ENCODE measurements at regions not wholly inside any gene's neighbourhood (a gene's known extent, or its start where the extent isn't known, plus 50 kb on each side); places are given as distances from the start of the nearest gene placed in this dataset.

DNA sequence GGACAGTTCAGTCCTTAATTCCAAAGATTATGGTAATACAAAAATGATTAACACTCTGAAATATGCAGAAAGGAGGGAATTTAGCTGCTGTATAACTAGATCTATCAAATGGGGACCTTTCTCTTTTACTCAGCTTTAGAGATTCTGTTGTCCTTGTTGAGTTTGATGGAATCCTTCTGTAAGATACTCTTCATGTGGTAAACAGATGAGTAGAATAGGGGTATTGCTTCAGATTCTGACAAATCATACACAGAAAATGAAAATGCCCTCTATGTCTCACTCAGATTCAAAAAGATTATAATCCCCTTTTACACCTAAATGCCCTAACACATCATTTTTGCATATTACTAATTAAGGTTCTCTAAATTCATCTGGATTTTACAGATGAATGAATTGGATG, 50.7 kb downstream of the ARHGAP35 start:
- DNase-seq (ENCODE audit: low spot score, unreplicated experiment) = no peak
- TF ChIP-seq, protein P1, sequence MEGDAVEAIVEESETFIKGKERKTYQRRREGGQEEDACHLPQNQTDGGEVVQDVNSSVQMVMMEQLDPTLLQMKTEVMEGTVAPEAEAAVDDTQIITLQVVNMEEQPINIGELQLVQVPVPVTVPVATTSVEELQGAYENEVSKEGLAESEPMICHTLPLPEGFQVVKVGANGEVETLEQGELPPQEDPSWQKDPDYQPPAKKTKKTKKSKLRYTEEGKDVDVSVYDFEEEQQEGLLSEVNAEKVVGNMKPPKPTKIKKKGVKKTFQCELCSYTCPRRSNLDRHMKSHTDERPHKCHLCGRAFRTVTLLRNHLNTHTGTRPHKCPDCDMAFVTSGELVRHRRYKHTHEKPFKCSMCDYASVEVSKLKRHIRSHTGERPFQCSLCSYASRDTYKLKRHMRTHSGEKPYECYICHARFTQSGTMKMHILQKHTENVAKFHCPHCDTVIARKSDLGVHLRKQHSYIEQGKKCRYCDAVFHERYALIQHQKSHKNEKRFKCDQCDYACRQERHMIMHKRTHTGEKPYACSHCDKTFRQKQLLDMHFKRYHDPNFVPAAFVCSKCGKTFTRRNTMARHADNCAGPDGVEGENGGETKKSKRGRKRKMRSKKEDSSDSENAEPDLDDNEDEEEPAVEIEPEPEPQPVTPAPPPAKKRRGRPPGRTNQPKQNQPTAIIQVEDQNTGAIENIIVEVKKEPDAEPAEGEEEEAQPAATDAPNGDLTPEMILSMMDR (IDR thresholded peaks at IDR 0.05; ENCODE audit: unreplicated experiment) = no peak
- Mint-ChIP-seq H3K4me1 (ENCODE audit: low read depth) (peaks cover 33% of the 10 kb centered on the region), H3K27me3 (no peaks in the 10 kb centered on the region), H3K27ac (no peak overlapping the region), H3K4me3 (ENCODE audit: low read depth) (no peak overlapping the region), H3K36me3 (ENCODE audit: insufficient read depth) (peaks cover 6% of the 10 kb centered on the region), H3K9me3 (ENCODE audit: low read depth) (no peaks in the 10 kb centered on the region)

- Mint-ChIP-seq H3K4me1 (ENCODE audit: low read depth) (peaks cover 33% of the 10 kb centered on the region), H3K27me3 (no peaks in the 10 kb centered on the region), H3K27ac (peak overlapping the region; percentile 76), H3K4me3 (ENCODE audit: low read depth) (no peak overlapping the region), H3K9me3 (ENCODE audit: low read depth) (no peaks in the 10 kb centered on the region), H3K36me3 (ENCODE audit: insufficient read depth) (peaks cover 6% of the 10 kb centered on the region)
- TF ChIP-seq, protein P1 (IDR thresholded peaks at IDR 0.05; ENCODE audit: unreplicated experiment) = no peak
- no peak for DNase-seq (ENCODE audit: low spot score, unreplicated experiment)
These were observed 52.5 kb downstream of the ARHGAP35 start for GRCh38 chr19:46913198-46913851.

DNA sequence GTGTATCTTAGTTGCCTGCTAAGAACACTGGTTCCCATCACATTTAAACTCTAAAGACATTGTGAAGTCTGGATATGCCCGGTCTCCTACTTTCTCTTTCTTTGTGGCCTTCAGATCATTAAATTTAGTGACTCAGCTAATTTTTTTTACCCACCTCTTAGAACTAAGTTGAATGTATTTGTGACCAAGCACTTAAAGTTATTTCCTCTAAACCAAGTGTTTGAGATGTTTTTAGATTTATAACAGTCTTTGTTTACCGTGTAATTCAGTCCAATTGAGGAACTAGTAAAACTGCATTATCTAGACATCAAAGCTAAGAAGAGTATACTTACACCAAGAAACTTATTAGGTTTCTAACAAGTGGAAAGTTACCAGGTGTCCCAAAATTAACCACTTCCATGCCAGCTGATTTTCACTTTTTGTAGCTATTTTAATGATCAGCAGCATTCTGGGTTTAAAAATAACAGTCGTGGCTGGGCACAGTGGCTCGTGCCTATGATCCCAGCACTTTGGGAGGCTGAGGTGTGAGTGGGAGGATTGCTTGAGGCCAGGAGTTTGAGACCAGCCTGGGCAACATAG, 53.1 kb downstream of the ARHGAP35 start:
- H3K4me1 Mint-ChIP-seq (ENCODE audit: low read depth) = peaks cover 30% of the 10 kb centered on the region
- H3K27ac Mint-ChIP-seq = peak overlapping the region; percentile 76
- TF ChIP-seq, protein P1 (IDR thresholded peaks at IDR 0.05; ENCODE audit: unreplicated experiment) = no peak
- no peak overlapping the region for H3K4me3 Mint-ChIP-seq (ENCODE audit: low read depth)
- no peaks in the 10 kb centered on the region for H3K9me3 Mint-ChIP-seq (ENCODE audit: low read depth)
- peaks cover 12% of the 10 kb centered on the region for H3K36me3 Mint-ChIP-seq (ENCODE audit: insufficient read depth)
- DNase-seq (ENCODE audit: low spot score, unreplicated experiment) = no peak
- H3K27me3 Mint-ChIP-seq = no peaks in the 10 kb centered on the region

DNA sequence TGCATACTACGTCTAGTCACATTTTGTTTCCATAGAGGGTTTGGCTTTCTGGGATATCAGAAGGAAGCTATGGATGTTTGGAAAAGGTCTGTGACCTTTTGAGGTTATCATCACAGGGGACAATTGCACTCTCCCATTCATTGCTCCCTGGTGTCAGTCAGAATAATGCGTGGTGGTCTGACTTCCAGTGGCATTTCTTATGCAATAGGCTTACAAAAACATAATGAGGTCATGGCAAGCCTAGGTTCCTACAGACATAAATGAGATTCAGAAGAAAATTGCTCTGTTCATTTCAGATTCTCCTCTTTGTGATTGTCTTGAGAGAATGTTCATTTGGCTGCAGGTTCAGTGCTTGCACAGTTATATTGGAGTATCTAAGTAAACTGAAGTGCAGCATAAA, 54.6 kb downstream of the ARHGAP35 start:
- TF ChIP-seq, protein P1 (IDR thresholded peaks at IDR 0.05; ENCODE audit: unreplicated experiment) = no peak
- Mint-ChIP-seq H3K27me3 (no peaks in the 10 kb centered on the region), H3K9me3 (ENCODE audit: low read depth) (no peaks in the 10 kb centered on the region), H3K4me3 (ENCODE audit: low read depth) (no peak overlapping the region), H3K36me3 (ENCODE audit: insufficient read depth) (peaks cover 17% of the 10 kb centered on the region), H3K27ac (no peak overlapping the region), H3K4me1 (ENCODE audit: low read depth) (peaks cover 26% of the 10 kb centered on the region)
- DNase-seq (ENCODE audit: low spot score, unreplicated experiment) = no peak

- no peaks in the 10 kb centered on the region for H3K9me3 Mint-ChIP-seq (ENCODE audit: low read depth)
- DNase-seq (ENCODE audit: low spot score, unreplicated experiment) = no peak
- H3K4me3 Mint-ChIP-seq (ENCODE audit: low read depth) = no peak overlapping the region
- H3K36me3 Mint-ChIP-seq (ENCODE audit: insufficient read depth) = peaks cover 16% of the 10 kb centered on the region
- H3K27ac Mint-ChIP-seq = no peak overlapping the region
- TF ChIP-seq, protein P1 (IDR thresholded peaks at IDR 0.05; ENCODE audit: unreplicated experiment) = no peak
- no peaks in the 10 kb centered on the region for H3K27me3 Mint-ChIP-seq
- peaks cover 26% of the 10 kb centered on the region for H3K4me1 Mint-ChIP-seq (ENCODE audit: low read depth)
These were observed 56.2 kb downstream of the ARHGAP35 start for GRCh38 chr19:46917002-46917401.

All from progenitor cell of endocrine pancreas (in vitro differentiated cells).